ENCODE measurements at regions not wholly inside any gene's neighbourhood (a gene's known extent, or its start where the extent isn't known, plus 50 kb on each side); places are given as distances from the start of the nearest gene placed in this dataset.

DNA sequence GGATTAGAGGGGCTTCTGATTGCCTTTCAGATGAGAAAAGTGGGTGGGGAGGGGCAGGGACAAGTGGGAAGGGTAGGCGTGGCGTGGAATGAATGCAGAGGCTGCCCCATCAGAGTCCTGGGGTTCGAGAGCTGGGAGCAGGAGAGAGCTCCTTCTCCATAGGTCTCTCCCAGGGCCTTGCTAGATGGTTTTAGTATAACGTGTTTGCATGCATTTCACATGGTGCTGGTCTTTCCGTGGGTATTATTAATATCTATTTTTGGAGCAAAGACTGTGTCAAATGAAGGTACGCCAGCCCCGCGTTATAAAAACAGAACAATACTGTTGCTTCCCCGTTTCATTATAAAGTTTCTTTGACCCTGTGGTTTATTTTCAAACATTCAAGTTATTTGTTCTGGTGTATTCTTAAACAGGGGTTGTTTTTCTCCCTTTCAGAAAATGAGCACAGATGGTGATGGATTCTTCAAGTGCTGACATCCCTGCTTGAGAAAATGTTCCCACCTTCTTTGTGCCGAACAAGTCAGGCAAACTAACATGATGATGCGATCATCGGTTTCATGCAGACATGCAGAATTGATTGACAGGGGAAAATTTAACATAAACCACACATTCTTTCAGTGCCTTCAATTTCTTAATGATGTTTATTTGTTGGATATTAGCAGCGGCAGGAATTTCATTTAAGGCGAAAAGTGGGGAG lies 62.1 kb upstream of the ZNF536 start:
- Histone ChIP-seq H3K27ac (no peak overlapping the region), H3K9me3 (peaks cover 0 to 11% (median under 1%) of the 10 kb centered on the region in 8 donors), H3K36me3 (no peaks in the 10 kb centered on the region), H3K27me3 (replicated peaks in 1 of 7) (no peaks in the 10 kb centered on the region), H3K4me3 (no peak overlapping the region), H3K4me1 (no peaks in the 10 kb centered on the region)
- TF ChIP-seq POLR2A (IDR thresholded peaks at IDR 0.05) (no peak), POLR2AphosphoS5 (IDR thresholded peaks at IDR 0.05) (no peak)
- TF ChIP-seq, protein P1, sequence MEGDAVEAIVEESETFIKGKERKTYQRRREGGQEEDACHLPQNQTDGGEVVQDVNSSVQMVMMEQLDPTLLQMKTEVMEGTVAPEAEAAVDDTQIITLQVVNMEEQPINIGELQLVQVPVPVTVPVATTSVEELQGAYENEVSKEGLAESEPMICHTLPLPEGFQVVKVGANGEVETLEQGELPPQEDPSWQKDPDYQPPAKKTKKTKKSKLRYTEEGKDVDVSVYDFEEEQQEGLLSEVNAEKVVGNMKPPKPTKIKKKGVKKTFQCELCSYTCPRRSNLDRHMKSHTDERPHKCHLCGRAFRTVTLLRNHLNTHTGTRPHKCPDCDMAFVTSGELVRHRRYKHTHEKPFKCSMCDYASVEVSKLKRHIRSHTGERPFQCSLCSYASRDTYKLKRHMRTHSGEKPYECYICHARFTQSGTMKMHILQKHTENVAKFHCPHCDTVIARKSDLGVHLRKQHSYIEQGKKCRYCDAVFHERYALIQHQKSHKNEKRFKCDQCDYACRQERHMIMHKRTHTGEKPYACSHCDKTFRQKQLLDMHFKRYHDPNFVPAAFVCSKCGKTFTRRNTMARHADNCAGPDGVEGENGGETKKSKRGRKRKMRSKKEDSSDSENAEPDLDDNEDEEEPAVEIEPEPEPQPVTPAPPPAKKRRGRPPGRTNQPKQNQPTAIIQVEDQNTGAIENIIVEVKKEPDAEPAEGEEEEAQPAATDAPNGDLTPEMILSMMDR (IDR thresholded peaks at IDR 0.05 in 8 of 11, conservative IDR thresholded peaks at IDR 0.05 in 3 of 11), result no peak
- WGBS, 5 donors, result 74 to 84% (median 80%) methylated on average over 14 of the region's 14 CpGs
- intact Hi-C loops (cut with DNase I; ENCODE audit: low total_unique reads), result no loop called here
- no peak for DNase-seq

DNA sequence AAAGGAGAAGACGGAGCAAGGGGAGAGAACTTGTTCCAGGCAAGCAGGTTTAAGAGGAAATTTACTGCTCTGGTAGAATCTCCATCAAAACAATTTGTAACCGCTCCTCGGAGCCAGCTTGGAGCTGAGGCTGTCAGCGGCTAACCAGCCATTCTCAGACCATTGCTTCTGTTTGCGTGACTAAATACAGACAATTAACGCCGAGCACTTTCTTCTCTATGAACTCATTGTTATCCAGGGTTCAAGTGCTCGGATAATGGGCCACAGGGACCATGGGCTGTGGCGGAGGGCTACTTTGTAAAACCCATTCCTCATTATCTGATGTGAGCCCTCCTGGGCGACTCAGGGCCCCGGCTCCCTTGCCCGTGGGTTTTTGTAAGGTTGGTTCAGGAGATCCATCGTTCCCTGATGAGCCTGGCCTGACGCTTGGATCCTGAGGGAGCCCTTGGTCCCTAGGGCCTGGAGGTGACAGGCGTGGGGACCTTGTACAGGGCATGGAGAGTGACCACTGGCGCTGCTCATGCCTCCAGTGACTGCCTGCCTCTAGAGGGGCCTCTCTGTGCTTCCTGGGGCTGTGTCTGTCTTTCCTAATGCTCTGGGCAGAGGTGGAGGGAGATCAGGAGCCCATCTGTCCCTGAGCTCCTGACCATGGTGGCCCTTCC lies 61.5 kb upstream of the ZNF536 start:
- intact Hi-C loops (cut with DNase I; ENCODE audit: low total_unique reads), result no loop called here
- H3K27ac ChIP-seq, result no peak overlapping the region
- H3K4me1 ChIP-seq, result no peaks in the 10 kb centered on the region
- 77 to 86% (median 82%) methylated on average over 13 to 16 of the region's 16 CpGs for WGBS, 5 donors
- TF ChIP-seq, protein P1 (IDR thresholded peaks at IDR 0.05 in 8 of 11, conservative IDR thresholded peaks at IDR 0.05 in 3 of 11), result no peak
- TF ChIP-seq POLR2A (IDR thresholded peaks at IDR 0.05) (no peak), POLR2AphosphoS5 (IDR thresholded peaks at IDR 0.05) (no peak)
- H3K36me3 ChIP-seq, result no peaks in the 10 kb centered on the region
- peaks cover 0 to 18% (median 3%) of the 10 kb centered on the region in 8 donors for H3K9me3 ChIP-seq
- no peaks in the 10 kb centered on the region for H3K27me3 ChIP-seq (replicated peaks in 1 of 7)
- DNase-seq, result no peak
- H3K4me3 ChIP-seq, result no peak overlapping the region

DNA sequence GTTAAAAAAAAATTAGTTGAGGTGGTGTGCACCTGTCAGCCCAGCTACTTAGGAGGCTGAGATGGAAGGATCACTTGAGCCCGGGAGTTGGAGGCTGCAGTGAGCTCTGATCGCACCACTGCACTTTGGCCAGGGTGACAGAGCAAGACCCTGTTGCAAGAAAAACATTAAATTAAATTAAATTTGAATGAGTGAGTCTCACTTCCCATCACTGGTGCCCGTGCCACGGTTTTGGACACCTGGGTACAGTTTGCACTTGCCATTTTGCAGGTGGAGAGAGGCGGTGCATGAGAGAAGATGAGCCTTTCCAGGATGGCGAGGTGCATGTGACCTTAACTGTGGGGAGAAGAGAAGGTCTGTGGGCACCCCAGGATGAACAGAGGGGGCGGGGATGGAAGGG lies 60.3 kb upstream of the ZNF536 start:
- intact Hi-C loops (cut with DNase I; ENCODE audit: low total_unique reads), result no loop called here
- H3K4me1 ChIP-seq, result no peaks in the 10 kb centered on the region
- H3K36me3 ChIP-seq, result no peaks in the 10 kb centered on the region
- no peak overlapping the region for H3K4me3 ChIP-seq
- H3K9me3 ChIP-seq, result peaks cover 0 to 29% (median 10%) of the 10 kb centered on the region in 8 donors
- DNase-seq, result no peak
- H3K27ac ChIP-seq, result no peak overlapping the region
- WGBS, 5 donors, result 86 to 91% (median 88%) methylated on average over 7 of the region's 7 CpGs
- no peaks in the 10 kb centered on the region for H3K27me3 ChIP-seq (replicated peaks in 1 of 7)
- no peak for TF ChIP-seq POLR2AphosphoS5 (IDR thresholded peaks at IDR 0.05)
- TF ChIP-seq POLR2A (IDR thresholded peaks at IDR 0.05), result no peak
- TF ChIP-seq, protein P1 (IDR thresholded peaks at IDR 0.05 in 8 of 11, conservative IDR thresholded peaks at IDR 0.05 in 3 of 11), result no peak

DNA sequence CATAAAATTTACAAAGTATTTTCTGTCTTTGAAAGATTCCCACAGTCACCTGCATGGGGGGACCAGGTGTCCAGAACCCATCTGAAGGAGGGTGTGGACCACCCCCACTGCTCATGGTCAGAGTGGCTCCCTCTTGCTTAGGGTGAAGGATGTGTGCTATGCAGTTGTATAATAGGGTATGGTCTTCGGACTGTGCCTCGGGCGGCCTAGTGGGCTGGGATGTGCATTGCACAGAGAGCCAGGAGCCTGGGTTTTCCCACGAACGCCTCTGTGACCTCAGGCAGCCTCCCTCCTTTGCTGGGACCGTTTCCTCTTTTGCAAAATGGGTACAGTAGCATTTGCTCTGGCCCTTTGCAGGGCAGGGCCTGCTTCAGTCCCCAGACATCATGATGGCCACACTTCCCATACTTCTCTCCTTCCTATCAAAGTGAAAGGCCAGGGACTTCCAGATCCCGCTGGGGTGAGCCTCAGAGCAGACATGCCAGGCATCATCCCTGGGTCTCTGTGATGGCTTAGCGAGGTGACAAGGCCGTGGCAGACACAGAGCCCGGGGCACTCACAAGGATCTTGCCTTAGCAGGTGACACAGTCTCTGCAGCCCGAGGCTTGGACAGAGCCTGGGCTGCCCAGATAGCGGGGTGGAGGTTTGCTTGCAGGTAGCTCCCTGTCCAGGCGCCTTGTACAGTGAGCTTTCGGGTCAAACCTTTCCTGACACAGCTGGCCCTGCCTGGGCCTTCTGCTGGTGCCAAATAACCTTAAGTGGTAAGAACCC lies 59.4 kb upstream of the ZNF536 start:
- H3K9me3 ChIP-seq, result peaks cover 0 to 29% (median 10%) of the 10 kb centered on the region in 8 donors
- WGBS, 5 donors, result 76 to 81% (median 80%) methylated on average over 12 to 14 of the region's 14 CpGs
- TF ChIP-seq, protein P1 (IDR thresholded peaks at IDR 0.05 in 8 of 11, conservative IDR thresholded peaks at IDR 0.05 in 3 of 11), result no peak
- no peak for TF ChIP-seq POLR2A (IDR thresholded peaks at IDR 0.05)
- TF ChIP-seq POLR2AphosphoS5 (IDR thresholded peaks at IDR 0.05), result no peak
- intact Hi-C loops (cut with DNase I; ENCODE audit: low total_unique reads), result no loop called here
- H3K4me3 ChIP-seq, result no peak overlapping the region
- H3K27me3 ChIP-seq (replicated peaks in 1 of 7), result no peaks in the 10 kb centered on the region
- no peaks in the 10 kb centered on the region for H3K4me1 ChIP-seq
- H3K36me3 ChIP-seq, result no peaks in the 10 kb centered on the region
- no peak overlapping the region for H3K27ac ChIP-seq
- DNase-seq, result no peak
